Left forelimb (tissue), 1 donor: ENCODE measurements at regions not wholly inside any gene's neighbourhood (a gene's known extent, or its start where the extent isn't known, plus 50 kb on each side); places are given as distances from the start of the nearest gene placed in this dataset.
"Not testable (repeated sequence)": the region's sequence is repeated elsewhere in the genome, so short reads cannot be mapped to it uniquely, and the experiment has no call there.

ENCODE experiments used
- DNase-seq: peaks from one replicate; pipeline ENCODE4 v3.0.0-alpha.2; 2018; ENCODE audit warnings: low spot score

DNA sequence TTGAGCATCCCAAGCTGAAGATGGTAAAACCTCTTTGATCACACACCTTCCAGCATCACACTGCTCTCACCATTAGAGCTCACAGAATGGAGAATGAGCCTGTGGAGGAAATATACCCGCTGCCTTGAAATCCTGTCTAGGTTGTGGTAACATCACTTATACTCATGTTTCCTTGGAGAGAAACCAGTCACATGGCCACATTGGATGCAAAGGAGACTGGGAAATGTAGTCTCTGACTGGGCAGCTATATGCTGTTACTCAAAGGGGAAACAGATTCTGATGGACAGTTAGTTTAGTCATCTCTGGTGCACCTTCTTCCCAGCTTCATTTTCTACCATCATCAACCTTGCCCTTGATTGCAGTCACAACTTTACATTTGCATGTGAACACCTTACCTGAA, 286.3 kb downstream of the ANKRD50 start:
- no peak for DNase-seq

GRCh38 chr4:124427095-124427767, 285.3 kb downstream of the ANKRD50 start:
- DNase-seq, result no peak

- DNase-seq, result no peak
Measured at GRCh38 chr4:124428648-124429047, 283.9 kb downstream of the ANKRD50 start.

GRCh38 chr4:124429746-124430250, 282.7 kb downstream of the ANKRD50 start:
- DNase-seq, result no peak

DNA sequence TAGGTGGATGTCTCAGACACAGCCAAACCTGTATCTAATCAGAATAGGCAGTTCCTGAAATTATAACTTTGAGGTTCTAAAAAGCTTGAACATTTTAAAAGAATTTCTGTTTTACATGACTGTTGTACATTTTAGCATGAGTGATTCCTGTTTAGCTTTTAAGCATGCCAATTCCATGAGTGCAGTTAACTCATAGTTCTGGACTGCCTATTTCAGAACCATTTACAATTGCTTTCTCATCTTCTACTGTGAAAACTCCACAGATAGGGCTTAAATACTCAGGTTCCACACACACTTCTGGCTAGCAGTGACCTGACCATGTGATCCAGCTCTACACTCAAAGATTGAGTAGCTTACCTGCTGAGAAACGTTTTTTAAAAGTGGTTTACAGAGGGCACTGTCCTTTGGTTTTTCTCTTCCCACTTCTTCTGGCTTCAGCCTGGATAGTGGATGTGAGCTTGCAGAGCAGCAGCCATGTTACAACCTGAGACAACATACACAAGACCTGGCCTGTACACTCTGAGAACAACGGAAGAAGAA, 280.8 kb downstream of the ANKRD50 start:
- DNase-seq, result no peak

DNA sequence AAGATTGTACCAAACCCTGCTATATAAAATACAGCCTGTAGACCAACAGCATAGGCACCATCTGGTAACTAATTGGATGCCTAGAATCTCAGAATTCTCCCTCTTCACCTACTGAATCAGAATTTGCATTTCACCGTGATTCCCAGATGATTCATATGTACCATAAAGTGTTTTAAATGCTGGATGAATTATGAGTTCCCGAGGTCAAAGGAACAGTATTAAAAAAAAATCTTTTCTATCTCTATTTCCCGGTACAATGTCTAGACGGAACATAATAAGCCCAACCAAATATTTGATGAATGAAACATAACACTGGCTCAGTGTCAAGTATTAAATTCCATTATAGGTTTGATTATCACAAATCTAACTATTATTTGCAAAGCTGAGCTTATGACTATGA, 280.0 kb downstream of the ANKRD50 start:
- no peak for DNase-seq

GRCh38 chr4:124433044-124433443, 279.5 kb downstream of the ANKRD50 start:
- no peak for DNase-seq

DNA sequence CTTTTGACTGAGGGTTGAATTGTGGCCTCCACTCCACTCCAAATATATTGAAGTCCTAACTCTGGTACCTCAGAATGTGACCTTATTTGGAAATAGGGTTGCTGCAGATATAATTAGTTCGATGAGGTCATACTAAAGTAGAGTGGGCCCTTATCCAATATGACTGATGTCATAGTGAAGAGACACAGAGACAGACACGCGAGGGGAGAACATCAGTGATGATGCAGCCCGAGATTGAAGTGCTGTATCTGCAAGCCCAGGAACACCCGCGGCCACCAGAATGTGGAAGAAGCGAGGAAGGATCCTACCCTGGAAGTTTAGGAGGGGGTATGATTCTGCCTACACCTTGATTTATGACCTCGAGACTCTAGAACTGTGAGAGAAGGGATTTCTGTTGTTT, 279.0 kb downstream of the ANKRD50 start:
- DNase-seq, result no peak

GRCh38 chr4:124435274-124435950, 277.1 kb downstream of the ANKRD50 start:
- no peak for DNase-seq

DNA sequence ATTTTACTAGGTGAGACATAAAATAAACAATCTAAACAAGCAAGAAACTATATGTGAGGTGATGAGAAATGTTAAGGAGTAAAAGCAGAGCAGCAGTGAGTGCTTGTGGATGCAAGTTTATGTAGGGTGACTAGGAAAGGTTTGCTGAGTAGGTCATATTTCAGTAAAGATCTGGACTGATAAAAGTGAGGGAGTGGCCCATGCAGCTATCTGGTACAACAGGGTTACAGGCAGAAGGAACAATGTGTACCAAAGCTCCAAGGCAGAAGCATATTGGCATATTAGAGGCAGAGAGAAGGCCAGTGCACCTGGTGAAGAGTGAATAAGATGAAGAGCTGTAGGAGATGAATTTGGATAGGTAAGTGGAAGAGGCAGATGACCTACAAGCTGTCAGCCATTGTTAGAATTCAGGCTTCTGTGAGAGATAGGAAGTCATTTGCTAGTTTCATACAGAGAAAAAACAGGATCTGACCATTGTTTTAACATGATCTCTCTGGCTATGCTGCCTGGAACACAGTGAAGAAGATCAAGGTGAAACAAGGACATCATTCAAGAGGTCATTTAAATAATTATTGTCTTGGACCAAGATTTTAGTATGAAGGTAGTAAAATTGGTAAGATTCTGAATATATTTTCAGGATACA, 274.6 kb downstream of the ANKRD50 start:
- no peak for DNase-seq

DNA sequence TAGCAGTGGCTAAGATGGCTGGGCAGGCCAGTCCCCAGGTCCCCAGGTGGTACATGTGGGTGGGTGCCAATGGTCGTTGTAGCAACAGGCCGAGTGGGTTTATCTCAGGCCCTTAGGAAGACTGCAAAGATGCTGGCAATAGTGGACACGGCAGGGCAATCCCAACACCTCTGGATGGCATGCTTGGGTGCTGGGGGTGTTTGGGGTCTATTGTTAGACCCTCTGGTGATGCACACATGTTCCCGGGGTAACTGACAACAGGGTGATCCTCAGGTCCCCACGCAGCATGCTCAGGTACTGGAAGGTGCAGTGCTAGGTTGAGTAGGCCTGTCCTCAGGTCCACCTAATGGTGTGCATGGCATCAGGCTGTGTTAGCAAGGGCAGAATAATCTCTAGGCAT, 267.5 kb downstream of the ANKRD50 start:
- DNase-seq, result no peak

- no peak for DNase-seq
Measured at GRCh38 chr4:124449881-124450280, 262.7 kb downstream of the ANKRD50 start.

DNA sequence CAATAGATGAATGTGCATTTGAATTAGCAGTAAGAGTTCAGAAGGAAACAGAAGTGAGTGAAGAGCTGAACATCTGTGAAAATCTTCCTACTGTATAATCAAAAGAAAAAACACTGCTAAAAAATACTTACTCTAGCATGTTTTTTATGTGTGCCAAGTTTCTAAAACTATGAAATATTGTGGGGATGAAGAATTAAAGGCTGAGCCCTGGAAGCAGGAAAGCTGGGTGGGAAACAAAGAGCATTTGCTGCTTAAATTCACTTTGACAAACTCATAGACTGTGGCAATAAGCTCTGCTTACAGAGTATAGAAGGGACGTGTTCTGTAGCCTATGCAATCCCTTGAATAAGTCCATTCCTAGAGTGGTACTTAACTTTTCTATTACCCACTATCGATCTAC, 261.7 kb downstream of the ANKRD50 start:
- DNase-seq, result no peak

- no peak for DNase-seq
Measured at GRCh38 chr4:124454772-124455270, 257.7 kb downstream of the ANKRD50 start.

GRCh38 chr4:124455671-124456070, 256.9 kb downstream of the ANKRD50 start:
- no peak for DNase-seq

GRCh38 chr4:124459196-124459940, 253.2 kb downstream of the ANKRD50 start:
- no peak for DNase-seq

- no peak for DNase-seq
Measured at GRCh38 chr4:124459941-124460310, 252.6 kb downstream of the ANKRD50 start.

GRCh38 chr4:124461592-124461991, 250.9 kb downstream of the ANKRD50 start:
- not testable (repeated sequence) for DNase-seq

DNA sequence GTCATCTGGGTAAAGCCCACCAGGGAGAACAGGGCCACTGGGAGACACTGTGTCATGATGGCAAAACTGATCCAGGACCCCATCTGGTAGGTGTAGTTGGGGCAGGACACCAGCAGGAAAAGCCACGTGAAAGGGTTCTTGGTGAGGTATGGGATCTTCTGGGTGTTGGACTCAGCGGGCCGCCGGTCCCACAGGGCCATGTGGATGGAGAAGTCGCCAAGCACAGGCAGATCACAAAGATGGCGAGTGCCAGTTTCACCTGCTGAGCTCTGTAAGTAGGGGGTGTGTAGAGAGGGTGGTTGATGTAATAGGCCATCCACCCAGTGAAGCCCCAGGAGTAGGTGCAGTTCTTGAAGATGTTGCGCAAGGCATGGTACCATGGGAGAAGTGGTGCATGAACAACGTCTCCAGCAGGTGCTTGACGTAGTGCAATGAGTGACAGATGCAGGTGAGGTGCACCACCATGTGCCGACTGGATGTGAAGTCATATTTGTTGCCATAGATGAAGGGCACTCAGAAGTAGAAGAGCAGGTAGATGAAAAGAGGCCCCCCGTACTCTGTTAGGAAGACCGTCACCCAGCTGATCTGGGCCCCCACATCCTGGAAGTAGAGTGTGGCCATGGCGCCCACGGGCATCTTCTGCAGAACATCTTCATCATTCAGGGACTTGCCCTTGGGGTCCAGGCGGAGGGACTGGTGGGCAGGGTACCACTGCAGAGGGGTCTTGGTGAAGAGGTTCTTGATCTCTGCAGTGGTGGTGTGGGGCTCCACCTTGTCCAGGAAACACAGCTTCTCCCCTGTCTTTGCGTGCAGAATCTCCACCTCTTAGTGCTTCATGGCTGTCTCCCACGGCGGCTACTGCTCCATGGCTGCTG, 249.3 kb downstream of the ANKRD50 start:
- DNase-seq, result no peak

DNA sequence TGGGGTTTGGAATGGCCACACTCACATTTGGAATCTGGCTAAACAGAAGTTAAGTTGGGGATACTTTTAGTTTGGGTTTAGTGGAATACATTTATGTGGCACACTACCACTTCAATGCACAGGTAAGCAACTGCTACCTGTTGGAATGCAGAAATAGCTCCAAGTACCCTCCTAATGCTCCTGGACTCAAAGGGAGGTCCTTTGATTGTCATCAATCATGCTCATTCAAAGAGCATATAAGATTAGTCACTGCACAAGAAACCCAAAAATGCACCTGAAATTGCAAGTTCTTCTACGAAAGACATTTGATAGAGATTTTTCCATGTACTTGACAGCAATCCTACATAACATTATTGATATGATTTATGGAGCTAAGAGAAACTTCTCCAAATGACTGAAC, 247.7 kb downstream of the ANKRD50 start:
- no peak for DNase-seq

- DNase-seq, result no peak
Measured at GRCh38 chr4:124468360-124468759, 244.2 kb downstream of the ANKRD50 start.
